Activated CD4-positive, alpha-beta T cell treated with anti-CD3 and anti-CD28 coated beads, Interleukin-2, amount 10 ng/mL, durations not matched to agents 7 days and 5 days (primary cell): ENCODE measurements at regions not wholly inside any gene's neighbourhood (a gene's known extent, or its start where the extent isn't known, plus 50 kb on each side); places are given as distances from the start of the nearest gene placed in this dataset.

Source experiments
- CTCF ChIA-PET: fragments of 350-600 bp; sonication (Branson Sonifier 250); formaldehyde crosslinking; loops from one replicate; lab custom pipeline; 2021; ENCODE audit warnings: antibody characterized with exemption; lab: Charles Lee
- POLR2A ChIA-PET: fragments of 350-600 bp; sonication (Branson Sonifier 250); formaldehyde crosslinking; loops from one replicate; lab custom pipeline; 2021; ENCODE audit warnings: antibody characterized with exemption; lab: Charles Lee
- DNase-seq: peaks from one replicate; pipeline ENCODE4 v3.0.0-alpha.2; 2020
- H3K27ac Mint-ChIP-seq: one replicate; pipeline ENCODE4 v1.8.0; 2021; ENCODE audit warnings: mild to moderate bottlenecking, moderate library complexity, mixed read lengths
- H3K27me3 Mint-ChIP-seq: one replicate; pipeline ENCODE4 v1.8.0; 2021; ENCODE audit warnings: mixed read lengths
- H3K36me3 Mint-ChIP-seq: one replicate; pipeline ENCODE4 v1.8.0; 2021; ENCODE audit warnings: low read depth, mixed read lengths
- H3K4me1 Mint-ChIP-seq: one replicate; pipeline ENCODE4 v1.8.0; 2021; ENCODE audit warnings: mixed read lengths
- H3K4me3 Mint-ChIP-seq: one replicate; pipeline ENCODE4 v1.8.0; 2021; ENCODE audit warnings: mild to moderate bottlenecking, moderate library complexity, mixed read lengths
- H3K9me3 Mint-ChIP-seq: one replicate; pipeline ENCODE4 v1.8.0; 2021; ENCODE audit warnings: mixed read lengths

- Mint-ChIP-seq H3K9me3 (peaks cover 3% of the 10 kb centered on the region), H3K27me3 (no peaks in the 10 kb centered on the region), H3K36me3 (no peaks in the 10 kb centered on the region), H3K27ac (no peak overlapping the region), H3K4me3 (no peak overlapping the region), H3K4me1 (no peaks in the 10 kb centered on the region)
- ChIA-PET CTCF (interaction anchor here (1.1 to 1.4 kb wide), 3 partner anchors 21 to 46 kb away, joined by 3 to 5 read pairs (median 4); no protein-coding TSS in a partner anchor), POLR2A (no interaction called here)
- no peak for DNase-seq
Observed at GRCh38 chr3:106371971-106372805, 503.4 kb upstream of the CBLB start.

- Mint-ChIP-seq H3K4me3 (no peak overlapping the region), H3K36me3 (no peaks in the 10 kb centered on the region), H3K9me3 (peaks cover 3% of the 10 kb centered on the region), H3K4me1 (no peaks in the 10 kb centered on the region), H3K27ac (no peak overlapping the region), H3K27me3 (no peaks in the 10 kb centered on the region)
- ChIA-PET CTCF (interaction anchor here (1.4 kb wide), 1 partner anchor 20 kb away, joined by 4 read pairs; no protein-coding TSS in a partner anchor), POLR2A (no interaction called here)
- DNase-seq, result no peak
Observed at GRCh38 chr3:106372806-106373190, 504.0 kb upstream of the CBLB start.

- Mint-ChIP-seq H3K36me3 (no peaks in the 10 kb centered on the region), H3K27ac (no peak overlapping the region), H3K4me3 (no peak overlapping the region), H3K9me3 (no peaks in the 10 kb centered on the region), H3K27me3 (no peaks in the 10 kb centered on the region), H3K4me1 (no peaks in the 10 kb centered on the region)
- ChIA-PET POLR2A (no interaction called here), CTCF (no interaction called here)
- no peak for DNase-seq
Observed at GRCh38 chr3:106376016-106376570, 507.3 kb upstream of the CBLB start.

GRCh38 chr3:106379251-106379750 is 510.5 kb upstream of the CBLB start:
- no peak overlapping the region for H3K27ac Mint-ChIP-seq

GRCh38 chr3:106380232-106380631 is 511.4 kb upstream of the CBLB start:
- Mint-ChIP-seq H3K27me3 (no peaks in the 10 kb centered on the region), H3K9me3 (no peaks in the 10 kb centered on the region), H3K27ac (no peak overlapping the region), H3K36me3 (no peaks in the 10 kb centered on the region), H3K4me1 (no peaks in the 10 kb centered on the region), H3K4me3 (no peak overlapping the region)
- no peak for DNase-seq
- CTCF ChIA-PET, result no interaction called here
- POLR2A ChIA-PET, result no interaction called here

More at GRCh38 chr3:106379251-106379750, 510.5 kb upstream of the CBLB start:
- Mint-ChIP-seq H3K27me3 (no peaks in the 10 kb centered on the region), H3K4me3 (no peak overlapping the region), H3K36me3 (no peaks in the 10 kb centered on the region), H3K9me3 (no peaks in the 10 kb centered on the region), H3K4me1 (no peaks in the 10 kb centered on the region)
- no peak for DNase-seq
- ChIA-PET POLR2A (no interaction called here), CTCF (interaction anchor here (0.6 to 2.2 kb wide), 3 partner anchors 12 to 40 kb away, joined by 3 to 6 read pairs (median 4); no protein-coding TSS in a partner anchor)

GRCh38 chr3:106381286-106381938 is 512.6 kb upstream of the CBLB start:
- H3K4me3 Mint-ChIP-seq, result no peak overlapping the region
- DNase-seq, result no peak
- H3K27me3 Mint-ChIP-seq, result no peaks in the 10 kb centered on the region
- ChIA-PET POLR2A (no interaction called here), CTCF (interaction anchor here (0.6 to 0.8 kb wide), 3 partner anchors 9 to 158 kb away, joined by 3 to 5 read pairs (median 3); no protein-coding TSS in a partner anchor)
- H3K27ac Mint-ChIP-seq, result no peak overlapping the region
- no peaks in the 10 kb centered on the region for H3K4me1 Mint-ChIP-seq
- no peaks in the 10 kb centered on the region for H3K9me3 Mint-ChIP-seq
- no peaks in the 10 kb centered on the region for H3K36me3 Mint-ChIP-seq

GRCh38 chr3:106381939-106382335 is 513.1 kb upstream of the CBLB start:
- DNase-seq, result no peak
- no peak overlapping the region for H3K4me3 Mint-ChIP-seq
- H3K9me3 Mint-ChIP-seq, result no peaks in the 10 kb centered on the region
- H3K36me3 Mint-ChIP-seq, result no peaks in the 10 kb centered on the region
- H3K4me1 Mint-ChIP-seq, result no peaks in the 10 kb centered on the region
- H3K27ac Mint-ChIP-seq, result no peak overlapping the region
- ChIA-PET CTCF (interaction anchor here (0.6 to 1.3 kb wide), 3 partner anchors 13 to 159 kb away, joined by 3 to 4 read pairs (median 3); no protein-coding TSS in a partner anchor), POLR2A (no interaction called here)
- H3K27me3 Mint-ChIP-seq, result no peaks in the 10 kb centered on the region

- Mint-ChIP-seq H3K4me1 (no peaks in the 10 kb centered on the region), H3K9me3 (no peaks in the 10 kb centered on the region), H3K27me3 (no peaks in the 10 kb centered on the region), H3K4me3 (no peak overlapping the region), H3K27ac (no peak overlapping the region), H3K36me3 (no peaks in the 10 kb centered on the region)
- POLR2A ChIA-PET, result no interaction called here
- CTCF ChIA-PET, result no interaction called here
- DNase-seq, result no peak
Observed at GRCh38 chr3:106386050-106386449, 517.2 kb upstream of the CBLB start.

- CTCF ChIA-PET, result interaction anchor here (2.0 kb wide), 1 partner anchor 20 kb away, joined by 4 read pairs; no protein-coding TSS in a partner anchor
- H3K36me3 Mint-ChIP-seq, result no peaks in the 10 kb centered on the region
- no peaks in the 10 kb centered on the region for H3K4me1 Mint-ChIP-seq
- no peak for DNase-seq
- POLR2A ChIA-PET, result no interaction called here
- H3K4me3 Mint-ChIP-seq, result no peak overlapping the region
- H3K9me3 Mint-ChIP-seq, result peaks cover 2% of the 10 kb centered on the region
- no peaks in the 10 kb centered on the region for H3K27me3 Mint-ChIP-seq
- no peak overlapping the region for H3K27ac Mint-ChIP-seq
Observed at GRCh38 chr3:106392915-106393314, 524.1 kb upstream of the CBLB start.

- Mint-ChIP-seq H3K27me3 (no peaks in the 10 kb centered on the region), H3K9me3 (peaks cover 2% of the 10 kb centered on the region), H3K27ac (no peak overlapping the region), H3K4me1 (no peaks in the 10 kb centered on the region), H3K36me3 (no peaks in the 10 kb centered on the region), H3K4me3 (no peak overlapping the region)
- no peak for DNase-seq
- ChIA-PET CTCF (interaction anchor here (1.4 kb wide), 1 partner anchor 34 kb away, joined by 4 read pairs; no protein-coding TSS in a partner anchor), POLR2A (no interaction called here)
Observed at GRCh38 chr3:106397006-106397405, 528.2 kb upstream of the CBLB start.

- H3K4me1 Mint-ChIP-seq, result no peaks in the 10 kb centered on the region
- H3K36me3 Mint-ChIP-seq, result no peaks in the 10 kb centered on the region
- CTCF ChIA-PET, result interaction anchor here (0.6 kb wide), 1 partner anchor 263 kb away, joined by 5 read pairs; no protein-coding TSS in a partner anchor
- POLR2A ChIA-PET, result no interaction called here
- H3K9me3 Mint-ChIP-seq, result peaks cover 2% of the 10 kb centered on the region
- H3K27me3 Mint-ChIP-seq, result no peaks in the 10 kb centered on the region
- H3K27ac Mint-ChIP-seq, result no peak overlapping the region
- no peak for DNase-seq
- no peak overlapping the region for H3K4me3 Mint-ChIP-seq
Observed at GRCh38 chr3:106398891-106399600, 530.2 kb upstream of the CBLB start.

- Mint-ChIP-seq H3K36me3 (no peaks in the 10 kb centered on the region), H3K9me3 (peaks cover 5% of the 10 kb centered on the region), H3K4me1 (no peaks in the 10 kb centered on the region), H3K27ac (no peak overlapping the region), H3K27me3 (no peaks in the 10 kb centered on the region), H3K4me3 (no peak overlapping the region)
- no peak for DNase-seq
- CTCF ChIA-PET, result interaction anchor here (0.6 kb wide), 1 partner anchor 263 kb away, joined by 5 read pairs; no protein-coding TSS in a partner anchor
- POLR2A ChIA-PET, result no interaction called here
Observed at GRCh38 chr3:106399761-106400160, 530.9 kb upstream of the CBLB start.
